BE2C (cell line): ENCODE measurements at regions not wholly inside any gene's neighbourhood (a gene's known extent, or its start where the extent isn't known, plus 50 kb on each side); places are given as distances from the start of the nearest gene placed in this dataset.

Experiments used
- DNase-seq: peaks from one replicate; pipeline ENCODE4 v3.0.0-alpha.2; 2020
- H3K27me3 ChIP-seq: fragments of 250-450 bp; sonication (Bioruptor Pico); 2 replicates; pipeline ENCODE4 v1.5.1; 2020; ENCODE audit warnings: mild to moderate bottlenecking
- H3K36me3 ChIP-seq: fragments of 250-450 bp; sonication (Bioruptor Pico); 2 replicates; pipeline ENCODE4 v1.5.1; 2020; ENCODE audit warnings: mild to moderate bottlenecking
- H3K4me1 ChIP-seq: fragments of 250-450 bp; sonication (Bioruptor Pico); 2 replicates; pipeline ENCODE4 v1.5.1; 2020
- H3K4me3 ChIP-seq: 2 replicates; pipeline ENCODE4 v1.5.1; 2011; ENCODE audit warnings: low read depth, low read length
- H3K9me3 ChIP-seq: fragments of 250-450 bp; sonication (Bioruptor Pico); 2 replicates; pipeline ENCODE4 v1.5.1; 2020
- TF ChIP-seq, protein P1 (sequence below): IDR thresholded peaks from 2 replicates; pipeline ENCODE4 v1.5.1; 2012; ENCODE audit warnings: mild to moderate bottlenecking, low read depth, low read length

- Histone ChIP-seq H3K27me3 (no peaks in the 10 kb centered on the region), H3K36me3 (no peaks in the 10 kb centered on the region), H3K4me1 (no peaks in the 10 kb centered on the region), H3K9me3 (no peaks in the 10 kb centered on the region), H3K4me3 (no peak overlapping the region)
- TF ChIP-seq, protein P1, sequence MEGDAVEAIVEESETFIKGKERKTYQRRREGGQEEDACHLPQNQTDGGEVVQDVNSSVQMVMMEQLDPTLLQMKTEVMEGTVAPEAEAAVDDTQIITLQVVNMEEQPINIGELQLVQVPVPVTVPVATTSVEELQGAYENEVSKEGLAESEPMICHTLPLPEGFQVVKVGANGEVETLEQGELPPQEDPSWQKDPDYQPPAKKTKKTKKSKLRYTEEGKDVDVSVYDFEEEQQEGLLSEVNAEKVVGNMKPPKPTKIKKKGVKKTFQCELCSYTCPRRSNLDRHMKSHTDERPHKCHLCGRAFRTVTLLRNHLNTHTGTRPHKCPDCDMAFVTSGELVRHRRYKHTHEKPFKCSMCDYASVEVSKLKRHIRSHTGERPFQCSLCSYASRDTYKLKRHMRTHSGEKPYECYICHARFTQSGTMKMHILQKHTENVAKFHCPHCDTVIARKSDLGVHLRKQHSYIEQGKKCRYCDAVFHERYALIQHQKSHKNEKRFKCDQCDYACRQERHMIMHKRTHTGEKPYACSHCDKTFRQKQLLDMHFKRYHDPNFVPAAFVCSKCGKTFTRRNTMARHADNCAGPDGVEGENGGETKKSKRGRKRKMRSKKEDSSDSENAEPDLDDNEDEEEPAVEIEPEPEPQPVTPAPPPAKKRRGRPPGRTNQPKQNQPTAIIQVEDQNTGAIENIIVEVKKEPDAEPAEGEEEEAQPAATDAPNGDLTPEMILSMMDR, result no peak
- no peak for DNase-seq
These were observed 2194.3 kb upstream of the CELF4 start for GRCh38 chr18:39759926-39760325.

- Histone ChIP-seq H3K4me1 (no peaks in the 10 kb centered on the region), H3K27me3 (no peaks in the 10 kb centered on the region), H3K9me3 (no peaks in the 10 kb centered on the region), H3K4me3 (no peak overlapping the region), H3K36me3 (no peaks in the 10 kb centered on the region)
- DNase-seq, result no peak
- TF ChIP-seq, protein P1, result no peak
These were observed 2187.6 kb upstream of the CELF4 start for GRCh38 chr18:39753178-39753577.

GRCh38 chr18:39752351-39752750, 2186.8 kb upstream of the CELF4 start:
- TF ChIP-seq, protein P1, result no peak
- H3K9me3 ChIP-seq, result no peaks in the 10 kb centered on the region
- H3K36me3 ChIP-seq, result no peaks in the 10 kb centered on the region
- no peaks in the 10 kb centered on the region for H3K4me1 ChIP-seq
- DNase-seq, result no peak
- no peak overlapping the region for H3K4me3 ChIP-seq
- no peaks in the 10 kb centered on the region for H3K27me3 ChIP-seq

GRCh38 chr18:39751921-39752320, 2186.3 kb upstream of the CELF4 start:
- Histone ChIP-seq H3K4me1 (no peaks in the 10 kb centered on the region), H3K36me3 (no peaks in the 10 kb centered on the region), H3K4me3 (no peak overlapping the region), H3K9me3 (no peaks in the 10 kb centered on the region), H3K27me3 (no peaks in the 10 kb centered on the region)
- TF ChIP-seq, protein P1, result no peak
- no peak for DNase-seq

DNA sequence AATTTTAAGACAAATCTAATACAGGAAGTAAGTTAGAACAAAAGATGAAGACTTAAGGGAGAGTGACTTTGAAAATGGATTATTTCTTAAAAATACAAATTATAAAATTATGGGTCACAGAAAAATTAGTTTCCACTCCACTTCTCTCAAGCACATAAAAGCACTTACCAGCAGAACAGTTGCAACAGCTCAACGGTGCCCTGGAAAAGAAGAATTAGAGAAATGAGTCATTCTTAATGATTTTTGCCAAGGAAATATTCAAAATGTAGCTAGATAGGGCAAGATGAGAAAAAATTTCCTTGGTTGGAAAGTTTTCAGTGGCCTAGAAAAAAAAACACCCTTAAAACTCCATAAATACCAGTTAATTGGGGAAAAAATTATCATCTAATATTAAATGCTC, 2185.6 kb upstream of the CELF4 start:
- no peaks in the 10 kb centered on the region for H3K4me1 ChIP-seq
- no peaks in the 10 kb centered on the region for H3K9me3 ChIP-seq
- TF ChIP-seq, protein P1, result no peak
- DNase-seq, result no peak
- no peaks in the 10 kb centered on the region for H3K27me3 ChIP-seq
- H3K4me3 ChIP-seq, result no peak overlapping the region
- H3K36me3 ChIP-seq, result no peaks in the 10 kb centered on the region

DNA sequence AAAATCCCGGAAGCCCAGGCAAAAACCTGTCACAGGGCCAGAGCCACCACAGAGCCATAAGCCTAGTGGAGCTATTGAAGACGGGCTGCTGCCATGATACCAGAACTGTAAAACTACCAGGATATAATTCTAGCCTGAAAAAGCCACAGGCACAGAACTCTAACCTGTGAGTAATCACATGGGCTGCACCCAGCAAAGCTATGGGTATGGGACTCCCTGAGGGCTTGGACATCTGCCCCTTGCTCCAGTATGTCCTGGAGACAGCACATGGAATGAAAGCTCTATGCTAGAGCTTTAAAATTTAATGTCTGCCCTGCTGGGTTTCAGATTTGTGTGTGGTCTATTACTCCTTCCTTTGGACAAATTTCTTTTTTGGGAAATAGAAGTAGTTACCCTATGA, 2183.6 kb upstream of the CELF4 start:
- H3K4me3 ChIP-seq, result no peak overlapping the region
- DNase-seq, result no peak
- TF ChIP-seq, protein P1, result no peak

More for the DNA sequence above, 2183.6 kb upstream of the CELF4 start:
- H3K36me3 ChIP-seq, result no peaks in the 10 kb centered on the region
- H3K9me3 ChIP-seq, result no peaks in the 10 kb centered on the region
- H3K27me3 ChIP-seq, result no peaks in the 10 kb centered on the region
- H3K4me1 ChIP-seq, result no peaks in the 10 kb centered on the region
